SHP77 (cell line): ENCODE measurements at regions not wholly inside any gene's neighbourhood (a gene's known extent, or its start where the extent isn't known, plus 50 kb on each side); places are given as distances from the start of the nearest gene placed in this dataset.
"Not testable (repeated sequence)": the region's sequence is repeated elsewhere in the genome, so short reads cannot be mapped to it uniquely, and the experiment has no call there.

Experiments
- DNase-seq, 2 experiments: peaks; one replicate each; lab custom pipeline; 2025; lab: John Stamatoyannopoulos, UW

DNA sequence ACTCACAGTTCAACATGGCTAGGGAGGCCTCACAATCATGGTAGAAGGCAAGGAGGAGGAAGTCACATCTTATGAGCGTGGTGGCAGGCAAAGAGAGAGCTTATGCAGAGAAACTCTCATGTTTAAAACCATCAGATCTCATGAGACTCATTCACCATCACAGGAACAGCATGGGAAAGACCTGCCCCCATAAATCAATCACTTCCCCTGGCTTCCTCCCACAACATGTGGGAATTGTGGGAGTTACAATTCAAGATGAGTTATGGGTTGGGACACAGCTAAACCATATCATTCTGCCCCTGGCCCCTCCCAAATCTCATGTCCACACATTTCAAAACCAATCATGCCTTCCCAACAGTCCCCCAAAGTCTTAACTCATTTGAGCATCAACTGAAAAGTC lies 268.8 kb upstream of the SPAG17 start:
- DNase-seq = not testable (repeated sequence)

DNA sequence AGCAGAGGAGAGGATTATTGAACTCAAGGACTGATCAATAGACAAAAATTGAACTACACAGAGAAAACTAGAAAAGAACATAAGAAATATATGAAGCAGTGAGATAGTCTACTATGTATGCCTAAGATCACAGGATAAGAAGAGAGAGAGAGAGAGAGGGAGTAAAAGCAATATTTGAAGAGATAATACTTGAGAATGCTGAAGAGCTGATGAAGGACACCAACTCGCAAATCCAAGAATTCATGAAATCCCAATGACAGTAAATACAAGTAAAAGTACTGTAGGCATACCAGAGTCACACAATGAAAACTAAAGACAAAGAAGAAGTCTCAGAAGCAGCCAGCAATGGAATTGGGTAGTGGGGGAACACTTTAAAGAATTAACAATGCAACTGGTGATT lies 260.1 kb upstream of the SPAG17 start:
- DNase-seq = no peak

- DNase-seq = no peak
These were observed 257.2 kb upstream of the SPAG17 start for GRCh38 chr1:118442214-118442613.

DNA sequence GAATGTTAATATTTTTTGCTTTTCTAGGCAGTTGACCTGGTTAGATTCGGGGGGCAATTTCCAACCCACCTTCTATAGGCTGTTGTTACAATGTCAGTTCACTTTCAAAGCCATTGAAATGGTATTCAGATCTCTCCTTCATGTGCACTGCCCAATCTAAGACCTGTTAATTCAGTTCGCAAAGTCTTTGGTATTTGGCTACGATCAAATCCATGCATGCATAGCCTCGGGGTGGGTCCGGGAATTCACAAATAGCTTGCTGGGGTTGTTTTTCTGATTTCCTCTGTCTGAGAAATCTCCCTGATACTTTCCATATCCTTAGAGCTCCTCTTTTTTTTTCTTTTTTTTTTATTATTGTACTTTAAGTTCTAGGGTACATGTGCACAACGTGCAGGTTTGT lies 252.6 kb upstream of the SPAG17 start:
- DNase-seq = no peak

- no peak for DNase-seq
These were observed 244.8 kb upstream of the SPAG17 start for GRCh38 chr1:118429856-118430255.

DNA sequence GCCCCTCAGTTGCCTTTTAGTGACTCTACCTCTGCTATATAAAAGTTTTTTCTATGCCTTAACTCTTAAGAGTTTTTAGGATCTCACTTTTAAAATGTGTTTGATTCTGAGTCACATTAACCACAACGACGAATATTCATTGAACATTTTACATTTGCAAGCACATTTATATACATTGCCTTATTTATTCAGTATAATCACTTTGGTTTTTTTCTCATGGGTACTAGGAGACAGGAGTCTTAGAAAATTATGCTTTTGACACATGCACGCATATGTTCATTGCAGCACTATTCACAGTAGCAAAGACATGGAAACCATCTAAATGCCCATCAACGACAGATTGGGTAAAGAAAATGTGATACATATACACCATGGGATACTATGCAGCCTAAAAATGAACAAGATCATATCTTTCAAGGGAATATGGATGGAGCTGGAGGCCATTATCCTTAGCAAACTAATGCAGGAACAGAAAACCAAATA lies 236.9 kb upstream of the SPAG17 start:
- no peak for DNase-seq

GRCh38 chr1:118404024-118404423 lies 219.0 kb upstream of the SPAG17 start:
- no peak for DNase-seq

GRCh38 chr1:118397496-118397859 lies 212.4 kb upstream of the SPAG17 start:
- no peak for DNase-seq

DNA sequence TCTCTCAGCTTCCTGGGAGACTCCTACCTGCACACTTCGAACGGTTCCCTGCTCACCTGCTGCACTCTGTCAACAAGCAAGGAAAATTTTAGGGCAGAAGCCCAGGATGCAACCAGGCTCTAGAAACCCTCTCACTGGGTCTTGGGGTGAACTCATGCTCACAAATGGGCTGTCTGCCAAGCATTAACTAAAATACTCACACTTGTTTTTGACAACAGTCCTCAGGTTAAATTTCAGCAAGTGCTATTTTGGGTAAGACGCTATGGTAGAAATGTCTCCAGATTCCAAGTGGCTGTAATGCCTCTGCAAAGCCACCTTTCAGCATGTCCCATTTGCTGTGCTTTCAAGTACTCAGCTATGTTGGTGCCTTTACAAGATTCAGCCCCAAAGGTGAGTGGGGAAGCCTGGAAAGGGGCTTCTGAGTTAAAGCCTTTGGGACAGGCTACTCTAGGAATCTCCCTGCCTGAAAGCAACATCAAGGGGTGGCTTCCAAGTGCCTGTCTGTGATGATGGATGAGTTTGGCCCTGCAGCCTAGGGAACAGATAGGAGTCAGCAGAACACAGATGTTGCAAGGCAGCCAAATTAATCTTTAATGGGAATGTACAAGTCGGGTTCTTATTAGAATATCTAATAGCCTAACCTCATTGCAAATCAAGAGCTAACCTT lies 211.9 kb upstream of the SPAG17 start:
- DNase-seq = no peak

DNA sequence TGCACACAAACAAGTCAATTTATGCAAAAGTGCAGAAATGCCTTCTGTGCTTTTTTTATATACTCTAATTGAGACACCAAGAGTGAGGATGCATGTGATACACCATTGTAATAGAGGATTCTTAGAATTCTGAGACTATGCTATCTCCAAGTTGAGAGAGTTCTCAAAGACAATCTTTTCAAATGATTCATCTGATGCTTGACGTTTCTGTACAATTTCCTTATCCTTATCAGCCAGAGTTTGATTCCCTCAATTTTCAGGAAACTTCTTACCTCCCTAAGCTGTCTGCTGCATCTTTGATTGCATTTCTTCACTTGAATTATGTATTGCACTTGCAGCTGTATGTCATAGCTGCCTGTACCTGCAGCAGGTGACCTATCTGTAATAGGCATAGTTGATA lies 211.3 kb upstream of the SPAG17 start:
- no peak for DNase-seq

- no peak for DNase-seq
These were observed 210.5 kb upstream of the SPAG17 start for GRCh38 chr1:118395430-118395991.

DNA sequence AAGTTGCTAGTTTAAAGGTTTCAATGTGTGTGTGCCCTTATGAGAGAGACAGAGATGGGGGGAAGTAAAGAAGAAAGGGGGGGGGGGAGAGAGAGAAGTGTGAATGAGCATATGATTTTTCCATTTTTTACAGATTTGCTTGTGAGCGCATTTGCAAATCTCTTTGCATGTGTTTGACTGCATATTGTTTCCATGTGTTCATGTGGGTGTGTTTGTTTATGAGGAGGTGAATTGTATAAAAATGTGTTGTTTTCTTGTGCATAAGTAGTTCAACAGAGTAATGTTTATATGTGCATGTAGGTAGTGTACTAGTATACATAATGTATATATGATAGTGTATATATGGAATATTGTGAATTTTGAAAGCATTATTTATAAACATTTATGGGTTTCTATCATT lies 205.9 kb upstream of the SPAG17 start:
- no peak for DNase-seq

GRCh38 chr1:118388301-118388959 lies 203.4 kb upstream of the SPAG17 start:
- no peak for DNase-seq

GRCh38 chr1:118381197-118381869 lies 196.3 kb upstream of the SPAG17 start:
- DNase-seq = no peak

DNA sequence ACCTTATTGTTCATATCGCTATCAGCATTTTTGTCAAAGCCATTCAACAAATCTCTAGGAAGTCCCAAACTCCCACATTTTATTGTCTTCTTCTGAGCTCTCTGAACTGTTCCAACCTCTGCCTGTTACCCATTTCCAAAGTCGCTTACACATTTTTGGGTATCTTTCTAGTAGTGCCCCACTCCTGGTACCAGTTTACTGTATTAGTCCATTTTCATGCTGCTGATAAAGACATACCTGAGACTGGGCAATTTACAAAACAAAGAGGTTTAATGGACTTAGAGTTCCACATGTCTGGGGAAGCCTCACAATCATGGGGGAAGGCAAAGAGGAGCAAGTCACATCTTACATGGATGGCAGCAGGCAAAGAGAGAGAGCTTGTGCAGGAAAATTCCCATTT lies 192.2 kb upstream of the SPAG17 start:
- not testable (repeated sequence) for DNase-seq

DNA sequence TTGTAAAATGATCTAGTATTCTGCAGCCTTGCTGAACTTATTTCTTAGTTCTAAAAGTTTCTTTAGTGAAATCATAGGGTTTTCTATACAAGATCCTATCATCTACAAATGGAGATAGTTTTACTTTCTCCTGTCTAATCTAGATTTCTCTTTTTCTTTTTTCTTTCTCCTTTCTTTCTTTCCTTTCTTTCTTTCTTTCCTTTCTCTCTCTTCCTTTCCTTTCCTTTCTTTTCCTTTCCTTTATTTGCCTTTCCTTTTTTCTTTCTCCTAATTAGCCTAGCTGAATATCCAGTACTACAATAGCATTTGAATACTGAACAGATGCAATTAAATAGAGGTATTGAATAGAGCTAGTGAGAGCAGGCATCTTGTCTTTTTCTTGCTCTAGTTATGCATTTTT lies 186.6 kb upstream of the SPAG17 start:
- DNase-seq = no peak

DNA sequence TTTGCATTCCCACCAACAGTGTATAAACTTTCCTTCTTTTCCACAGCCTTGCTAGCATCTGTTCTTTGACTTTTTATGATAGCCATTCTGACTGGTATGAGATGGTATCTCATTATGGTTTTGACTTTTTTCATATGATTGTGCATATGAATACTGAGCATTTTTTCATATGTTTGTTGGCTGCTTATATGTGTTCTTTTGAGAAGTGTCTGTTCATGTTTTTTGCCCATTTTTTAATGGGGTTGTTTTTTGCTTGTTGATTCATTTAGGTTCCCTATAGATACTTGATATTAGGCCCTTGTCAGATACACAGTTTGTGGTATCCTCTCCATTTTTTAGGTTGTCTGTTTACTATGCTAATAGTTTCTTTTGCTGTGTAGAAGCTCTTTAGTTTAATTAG lies 185.8 kb upstream of the SPAG17 start:
- DNase-seq = no peak

GRCh38 chr1:118366286-118366685 lies 181.3 kb upstream of the SPAG17 start:
- no peak for DNase-seq

- no peak for DNase-seq
These were observed 179.9 kb upstream of the SPAG17 start for GRCh38 chr1:118364882-118365281.

DNA sequence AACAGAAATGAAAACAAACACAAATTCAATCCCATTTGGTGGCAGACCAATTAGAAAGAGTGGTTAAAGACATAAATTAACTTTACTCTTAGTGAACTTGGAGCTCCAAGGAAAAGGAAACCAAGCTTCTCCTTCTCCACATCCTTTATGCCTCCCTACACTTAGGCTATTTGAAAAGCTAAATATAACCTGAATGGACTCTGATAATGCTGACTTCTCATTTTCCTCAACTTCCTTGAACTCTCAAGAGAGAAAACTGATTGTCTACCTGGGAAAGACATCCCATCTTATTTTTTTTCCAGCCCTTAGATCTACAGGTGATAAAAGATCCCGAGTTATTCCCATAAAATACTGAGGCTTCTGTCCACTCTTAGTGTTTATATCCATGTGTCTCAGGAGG lies 178.4 kb upstream of the SPAG17 start:
- DNase-seq = no peak

- no peak for DNase-seq
These were observed 175.8 kb upstream of the SPAG17 start for GRCh38 chr1:118360817-118361216.

GRCh38 chr1:118346936-118347335 lies 161.9 kb upstream of the SPAG17 start:
- no peak for DNase-seq
